K562 (cell line): ENCODE measurements at regions not wholly inside any gene's neighbourhood (a gene's known extent, or its start where the extent isn't known, plus 50 kb on each side); places are given as distances from the start of the nearest gene placed in this dataset.

Experiments
- ATAC-seq: fragments of 200-7000 bp; cut with Tn5 transposase; 3 replicates; pipeline ENCODE4 v1.9.1; 2020; ENCODE audit warnings: moderate library complexity
- BruUV-seq: library from RNA; stranded (reverse); fragments of 400-500 nt; replicated peaks from 2 replicates; lab custom pipeline; 2021; lab: Mats Ljungman, UMichigan
- CTCF ChIA-PET: fragments of 300-600 bp; formaldehyde crosslinking; extraction: SDS; loops from one replicate; lab custom pipeline; 2021; ENCODE audit warnings: low intra/inter-chr PET ratio; lab: Yijun Ruan, JAX
- POLR2A ChIA-PET: fragments of 300-600, 350-650 bp; sonication (Branson Sonifier 250); formaldehyde crosslinking; extraction: SDS; loops from one replicate; lab custom pipeline; 2021; ENCODE audit warnings: antibody characterized with exemption, inconsistent platforms; lab: Yijun Ruan, JAX
- DNase-seq, 4 experiments: peaks; one replicate each; pipeline versions ENCODE4 v3.0.0 to v3.0.0-alpha.2; 2011 to 2018; ENCODE audit warnings: low spot score in 3 of 4, mixed read lengths in 3 of 4; ENCODE audit errors: extremely low read depth in 1 of 4
- FAIRE-seq: peaks from 2 replicates; lab custom pipeline; 2011; peaks lifted over from hg19 to GRCh38; lab: Jason Lieb, UNC
- H2AFZ ChIP-seq: 2 replicates; pipeline ENCODE4 v1.6.0; 2011; ENCODE audit warnings: low read depth, low read length, control low read depth, inconsistent platforms
- H3K27ac ChIP-seq: fragments of 200-600 bp; 3 replicates; pipeline ENCODE4 v1.8.0; 2011; ENCODE audit warnings: low read depth, mild to moderate bottlenecking, control low read depth, inconsistent platforms, low read length, moderate library complexity, mixed read lengths; ENCODE audit errors: extremely low read depth
- H3K27me3 ChIP-seq, 2 experiments: fragments of 300-600 bp in 1 of 2; 2 replicates in 1 of 2; 3 replicates in 1 of 2; pipeline versions ENCODE4 v1.6.0 to v1.8.0; 2011; ENCODE audit warnings: inconsistent platforms in 2 of 2, low read length in 2 of 2, mild to moderate bottlenecking in 1 of 2, mixed read lengths in 1 of 2, moderate library complexity in 1 of 2; ENCODE audit not compliant: control insufficient read depth in 2 of 2, insufficient read depth in 2 of 2
- H3K36me3 ChIP-seq: fragments of 300-600 bp; 3 replicates; pipeline ENCODE4 v1.8.0; 2011; ENCODE audit warnings: mild to moderate bottlenecking, low read length, inconsistent platforms; ENCODE audit not compliant: control insufficient read depth, insufficient read depth
- H3K4me1 ChIP-seq, 2 experiments: fragments of 200-600 bp in 1 of 2; replicated peaks in 1 of 2; 2 replicates in 1 of 2; 3 replicates in 1 of 2; pipeline versions ENCODE4 v1.5.1 to v1.8.0; 2011; ENCODE audit warnings: inconsistent platforms in 2 of 2, low read length in 2 of 2, mild to moderate bottlenecking in 1 of 2, mixed read lengths in 1 of 2, moderate library complexity in 1 of 2; ENCODE audit not compliant: control insufficient read depth in 2 of 2, insufficient read depth in 2 of 2
- H3K4me2 ChIP-seq: 2 replicates; pipeline ENCODE4 v1.6.1; 2011; ENCODE audit warnings: low read length, control low read depth, inconsistent platforms, mixed read lengths; ENCODE audit not compliant: insufficient read depth
- H3K4me3 ChIP-seq: fragments of 200-600 bp; sonication (generic), shearing (Covaris generic); 2 replicates; pipeline ENCODE4 v1.5.1; 2016; ENCODE audit warnings: control low read depth, inconsistent platforms
- H3K79me2 ChIP-seq: fragments of 200-600 bp; 3 replicates; pipeline ENCODE4 v1.8.0; 2011; ENCODE audit warnings: low read length, inconsistent platforms; ENCODE audit not compliant: control insufficient read depth, insufficient read depth
- H3K9ac ChIP-seq, 2 experiments: 2 replicates each; pipeline versions ENCODE4 v1.6.0 to v1.6.1; 2011; ENCODE audit warnings: low read depth in 2 of 2, low read length in 2 of 2, control low read depth in 1 of 2, inconsistent platforms in 1 of 2, mild to moderate bottlenecking in 1 of 2, mixed read lengths in 1 of 2; ENCODE audit not compliant: insufficient read depth in 1 of 2
- H3K9me1 ChIP-seq: one replicate; pipeline ENCODE4 v1.6.0; 2011; ENCODE audit warnings: inconsistent platforms, mild to moderate bottlenecking, low read length, moderate library complexity; ENCODE audit not compliant: control insufficient read depth, insufficient read depth
- H3K9me3 ChIP-seq: replicated peaks from 2 replicates; pipeline ENCODE4 v1.5.1; 2011; ENCODE audit warnings: low read depth, low read length, inconsistent platforms; ENCODE audit not compliant: control insufficient read depth, insufficient read depth
- H4K20me1 ChIP-seq: replicated peaks from 2 replicates; pipeline ENCODE4 v1.6.1; 2011; ENCODE audit warnings: low read length, inconsistent platforms, mixed read lengths; ENCODE audit not compliant: control insufficient read depth, insufficient read depth
- DIDO1 ChIP-seq: fragments of 450-650 bp; IDR thresholded peaks from 2 replicates; pipeline ENCODE4 v1.6.1; 2016; ENCODE audit warnings: low read depth, missing biosample characterization, missing genetic modification characterization
- FOXK2 ChIP-seq, 2 experiments: fragments of 450-650 bp; IDR thresholded peaks in 1 of 2; conservative IDR thresholded peaks in 1 of 2; 2 replicates each; pipeline ENCODE4 v1.6.1; 2016; ENCODE audit warnings: low read depth in 2 of 2, mild to moderate bottlenecking in 1 of 2
- HEY1 ChIP-seq: fragments of 250-450 bp; sonication (Bioruptor Pico); IDR thresholded peaks from 2 replicates; pipeline ENCODE4 v1.5.0; 2020; ENCODE audit warnings: mild to moderate bottlenecking, moderate library complexity, borderline replicate concordance
- KLF1 ChIP-seq: fragments of 450-650 bp; IDR thresholded peaks from 2 replicates; pipeline ENCODE4 v1.6.1; 2016; ENCODE audit warnings: missing genetic modification characterization, missing compliant biosample characterization
- RAD51 ChIP-seq: fragments of 450-650 bp; IDR thresholded peaks from 2 replicates; pipeline ENCODE4 v1.7.1; 2016; ENCODE audit warnings: low read depth, mild to moderate bottlenecking, borderline replicate concordance
- SNIP1 ChIP-seq: fragments of 450-650 bp; IDR thresholded peaks from 2 replicates; pipeline ENCODE4 v1.7.1; 2017; ENCODE audit warnings: low read depth, mild to moderate bottlenecking
- ZNF134 ChIP-seq: fragments of 250-450 bp; sonication (Bioruptor Pico); conservative IDR thresholded peaks from 2 replicates; pipeline ENCODE4 v1.4.0; 2020
- ZNF212 ChIP-seq: fragments of 450-650 bp; formaldehyde crosslinking; IDR thresholded peaks from 2 replicates; pipeline ENCODE4 v1.4.0; 2020; ENCODE audit warnings: mild to moderate bottlenecking
- WGBS: fragments of 100-300 bp; shearing (Covaris generic); methylation state at CpG from one replicate; pipeline ENCODE4 v1.1.6; 2016; ENCODE audit warnings: low coverage, mixed read lengths; ENCODE audit not compliant: insufficient coverage; ENCODE audit errors: missing lambda C conversion rate; 5-methylcytosine and 5-hydroxymethylcytosine counted together
- in situ Hi-C: fragments of 300-500 bp; cut with MboI; formaldehyde crosslinking; loops from 4 replicates; pipeline ENCODE4 v1.15.0; 2018; ENCODE audit warnings: inconsistent platforms, mixed read lengths
- intact Hi-C: fragments of 100-400 bp; cut with micrococcal nuclease; formaldehyde crosslinking; loops from 2 replicates; pipeline ENCODE4 v1.14.2; 2022
- TF ChIP-seq, protein P1 (sequence below): sonication (generic); formaldehyde crosslinking; IDR thresholded peaks from 2 replicates; pipeline ENCODE4 v1.4.0; 2020; ENCODE audit warnings: mild to moderate bottlenecking, missing genetic modification reagents
- TF ChIP-seq, protein P2 (sequence below): fragments of 250-450 bp; sonication (Bioruptor Pico); IDR thresholded peaks from 2 replicates; pipeline ENCODE4 v1.5.0; 2022; ENCODE audit warnings: mild to moderate bottlenecking
- TF ChIP-seq, protein P3 (sequence below), 2 experiments: fragments of 450-650 bp in 1 of 2; IDR thresholded peaks; 2 replicates each; pipeline ENCODE4 v1.6.1; 2011 to 2017; ENCODE audit warnings: low read depth in 2 of 2, antibody characterized with exemption in 1 of 2, borderline replicate concordance in 1 of 2, low read length in 1 of 2, mild to moderate bottlenecking in 1 of 2, mixed read lengths in 1 of 2; ENCODE audit not compliant: control insufficient read depth in 1 of 2

DNA sequence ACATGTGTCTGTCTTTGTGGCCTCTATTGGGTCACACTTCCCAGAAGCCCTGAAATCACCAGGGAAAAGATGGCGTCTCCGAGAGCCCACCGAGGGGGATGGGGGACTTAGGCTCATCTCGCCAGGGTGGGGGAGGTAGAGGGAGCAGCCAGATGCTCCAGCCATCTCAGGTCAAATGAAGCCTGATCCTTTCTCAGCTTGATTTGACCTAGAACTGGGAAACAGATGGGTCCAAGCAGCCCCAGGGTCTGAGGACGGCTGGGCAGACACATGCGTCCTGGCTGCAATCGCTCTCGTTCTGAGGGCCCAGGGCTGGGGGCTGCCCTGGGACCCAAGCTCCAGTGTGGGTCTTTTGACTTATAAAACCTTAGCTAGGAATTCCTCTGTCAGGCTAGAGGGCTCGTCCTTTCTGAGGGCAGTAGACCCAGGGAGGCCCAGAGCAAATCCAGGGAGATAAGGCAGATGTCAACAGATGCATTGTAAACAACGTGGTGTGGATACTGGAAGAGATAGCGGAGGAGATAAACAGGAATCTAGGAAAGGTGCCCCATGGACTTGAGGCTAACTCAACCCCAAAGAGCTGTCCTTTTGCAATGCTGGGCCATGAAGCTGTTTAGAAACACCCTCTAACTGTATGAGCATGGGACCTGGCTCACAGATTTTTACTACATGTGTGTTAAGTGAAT, 127.7 kb downstream of the MYCN start (continued):
- no peak for TF ChIP-seq SNIP1

DNA sequence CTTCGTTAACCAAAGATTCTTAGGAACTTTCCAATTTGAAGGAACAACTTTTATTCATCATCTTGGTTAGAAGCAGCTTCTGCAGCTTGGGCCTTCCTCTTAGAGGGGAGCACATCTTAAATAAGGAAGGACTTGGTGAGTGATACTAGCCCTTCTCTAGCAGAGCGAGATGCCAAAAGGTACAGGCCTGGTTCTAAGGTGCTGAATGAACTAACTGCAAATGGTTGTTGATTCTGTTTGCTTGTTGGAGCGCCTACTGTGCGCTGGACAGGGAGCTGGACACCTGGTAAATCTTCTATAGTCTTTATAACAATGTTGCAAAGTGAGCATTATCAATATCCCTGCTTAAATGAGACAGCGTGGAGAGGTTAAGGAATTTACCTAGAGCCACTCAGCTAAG, 127.1 kb downstream of the MYCN start:
- ATAC-seq (no peak), FAIRE-seq (no peak), DNase-seq (no peak)
- H3K4me3 ChIP-seq = no peak overlapping the region
- BruUV-seq = no TSS peak
- peaks cover 0 to 9% of the 10 kb centered on the region in 2 experiments; a peak in 2 of 5 replicates for H3K27me3 ChIP-seq
- H4K20me1 ChIP-seq = no peaks in the 10 kb centered on the region
- H2AFZ ChIP-seq = no peak overlapping the region
- H3K9ac ChIP-seq = no peak overlapping the region
- no peaks in the 10 kb centered on the region for H3K4me1 ChIP-seq
- no peak overlapping the region for H3K27ac ChIP-seq
- CTCF ChIA-PET = no interaction called here
- WGBS = 0% methylated on average over 5 of the region's 5 CpGs
- H3K4me2 ChIP-seq = no peak overlapping the region
- in situ Hi-C loops = no loop called here
- H3K36me3 ChIP-seq = no peaks in the 10 kb centered on the region
- no peaks in the 10 kb centered on the region for H3K9me3 ChIP-seq
- H3K9me1 ChIP-seq = no peaks in the 10 kb centered on the region
- POLR2A ChIA-PET = no interaction called here
- H3K79me2 ChIP-seq = no peaks in the 10 kb centered on the region
- intact Hi-C loops = no loop called here
- no peak for TF ChIP-seq ZNF212 (CRISPR knock-in tag)
- TF ChIP-seq, protein P1, sequence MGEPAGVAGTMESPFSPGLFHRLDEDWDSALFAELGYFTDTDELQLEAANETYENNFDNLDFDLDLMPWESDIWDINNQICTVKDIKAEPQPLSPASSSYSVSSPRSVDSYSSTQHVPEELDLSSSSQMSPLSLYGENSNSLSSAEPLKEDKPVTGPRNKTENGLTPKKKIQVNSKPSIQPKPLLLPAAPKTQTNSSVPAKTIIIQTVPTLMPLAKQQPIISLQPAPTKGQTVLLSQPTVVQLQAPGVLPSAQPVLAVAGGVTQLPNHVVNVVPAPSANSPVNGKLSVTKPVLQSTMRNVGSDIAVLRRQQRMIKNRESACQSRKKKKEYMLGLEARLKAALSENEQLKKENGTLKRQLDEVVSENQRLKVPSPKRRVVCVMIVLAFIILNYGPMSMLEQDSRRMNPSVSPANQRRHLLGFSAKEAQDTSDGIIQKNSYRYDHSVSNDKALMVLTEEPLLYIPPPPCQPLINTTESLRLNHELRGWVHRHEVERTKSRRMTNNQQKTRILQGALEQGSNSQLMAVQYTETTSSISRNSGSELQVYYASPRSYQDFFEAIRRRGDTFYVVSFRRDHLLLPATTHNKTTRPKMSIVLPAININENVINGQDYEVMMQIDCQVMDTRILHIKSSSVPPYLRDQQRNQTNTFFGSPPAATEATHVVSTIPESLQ (CRISPR knock-in tag) = no peak
- no peak for TF ChIP-seq ZNF134 (CRISPR knock-in tag)
- TF ChIP-seq, protein P2, sequence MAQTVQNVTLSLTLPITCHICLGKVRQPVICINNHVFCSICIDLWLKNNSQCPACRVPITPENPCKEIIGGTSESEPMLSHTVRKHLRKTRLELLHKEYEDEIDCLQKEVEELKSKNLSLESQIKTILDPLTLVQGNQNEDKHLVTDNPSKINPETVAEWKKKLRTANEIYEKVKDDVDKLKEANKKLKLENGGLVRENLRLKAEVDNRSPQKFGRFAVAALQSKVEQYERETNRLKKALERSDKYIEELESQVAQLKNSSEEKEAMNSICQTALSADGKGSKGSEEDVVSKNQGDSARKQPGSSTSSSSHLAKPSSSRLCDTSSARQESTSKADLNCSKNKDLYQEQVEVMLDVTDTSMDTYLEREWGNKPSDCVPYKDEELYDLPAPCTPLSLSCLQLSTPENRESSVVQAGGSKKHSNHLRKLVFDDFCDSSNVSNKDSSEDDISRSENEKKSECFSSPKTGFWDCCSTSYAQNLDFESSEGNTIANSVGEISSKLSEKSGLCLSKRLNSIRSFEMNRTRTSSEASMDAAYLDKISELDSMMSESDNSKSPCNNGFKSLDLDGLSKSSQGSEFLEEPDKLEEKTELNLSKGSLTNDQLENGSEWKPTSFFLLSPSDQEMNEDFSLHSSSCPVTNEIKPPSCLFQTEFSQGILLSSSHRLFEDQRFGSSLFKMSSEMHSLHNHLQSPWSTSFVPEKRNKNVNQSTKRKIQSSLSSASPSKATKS (CRISPR knock-in tag) = no peak
- no peak for TF ChIP-seq HEY1 (CRISPR knock-in tag)
- no peak for TF ChIP-seq RAD51
- TF ChIP-seq, protein P3, sequence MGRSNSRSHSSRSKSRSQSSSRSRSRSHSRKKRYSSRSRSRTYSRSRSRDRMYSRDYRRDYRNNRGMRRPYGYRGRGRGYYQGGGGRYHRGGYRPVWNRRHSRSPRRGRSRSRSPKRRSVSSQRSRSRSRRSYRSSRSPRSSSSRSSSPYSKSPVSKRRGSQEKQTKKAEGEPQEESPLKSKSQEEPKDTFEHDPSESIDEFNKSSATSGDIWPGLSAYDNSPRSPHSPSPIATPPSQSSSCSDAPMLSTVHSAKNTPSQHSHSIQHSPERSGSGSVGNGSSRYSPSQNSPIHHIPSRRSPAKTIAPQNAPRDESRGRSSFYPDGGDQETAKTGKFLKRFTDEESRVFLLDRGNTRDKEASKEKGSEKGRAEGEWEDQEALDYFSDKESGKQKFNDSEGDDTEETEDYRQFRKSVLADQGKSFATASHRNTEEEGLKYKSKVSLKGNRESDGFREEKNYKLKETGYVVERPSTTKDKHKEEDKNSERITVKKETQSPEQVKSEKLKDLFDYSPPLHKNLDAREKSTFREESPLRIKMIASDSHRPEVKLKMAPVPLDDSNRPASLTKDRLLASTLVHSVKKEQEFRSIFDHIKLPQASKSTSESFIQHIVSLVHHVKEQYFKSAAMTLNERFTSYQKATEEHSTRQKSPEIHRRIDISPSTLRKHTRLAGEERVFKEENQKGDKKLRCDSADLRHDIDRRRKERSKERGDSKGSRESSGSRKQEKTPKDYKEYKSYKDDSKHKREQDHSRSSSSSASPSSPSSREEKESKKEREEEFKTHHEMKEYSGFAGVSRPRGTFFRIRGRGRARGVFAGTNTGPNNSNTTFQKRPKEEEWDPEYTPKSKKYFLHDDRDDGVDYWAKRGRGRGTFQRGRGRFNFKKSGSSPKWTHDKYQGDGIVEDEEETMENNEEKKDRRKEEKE (IDR thresholded peaks at IDR 0.05; ENCODE audit: borderline replicate concordance in 1 of 2, control insufficient read depth in 1 of 2, low read depth in 2 of 2, low read length in 1 of 2) = no peak
- no peak for TF ChIP-seq FOXK2 (conservative IDR thresholded peaks at IDR 0.05 in 1 of 2, IDR thresholded peaks at IDR 0.05 in 1 of 2; ENCODE audit: low read depth in 2 of 2)
- no peak for TF ChIP-seq DIDO1 (tag)
- no peak for TF ChIP-seq KLF1 (tag)
